Pancreas (tissue), 10 donors: ENCODE measurements at regions not wholly inside any gene's neighbourhood (a gene's known extent, or its start where the extent isn't known, plus 50 kb on each side); places are given as distances from the start of the nearest gene placed in this dataset.

Source experiments
- ATAC-seq, 4 donors: fragments of 200-7000 bp; cut with Tn5 transposase; one replicate each; pipeline versions ENCODE4 v1.8.0 to v1.9.1; 2020; ENCODE audit warnings: mild to moderate bottlenecking in 4 of 4, moderate library complexity in 4 of 4
- DNase-seq, 6 donors: peaks; one replicate each; pipeline ENCODE4 v3.0.0-alpha.2; 2020
- FAIRE-seq: peaks from 2 replicates; lab custom pipeline; 2012; peaks lifted over from hg19 to GRCh38; lab: Jason Lieb, UNC
- H3K27ac ChIP-seq, 4 donors: fragments of 200-600 bp; sonication (generic); 1 replicate in 3 of 4; 2 replicates in 1 of 4; pipeline versions ENCODE4 v1.5.0 to v1.8.0; 2020
- H3K27me3 ChIP-seq, 4 donors: fragments of 200-600 bp; one replicate each; pipeline ENCODE4 v1.8.0; 2021
- H3K36me3 ChIP-seq, 3 donors: fragments of 200-600 bp; sonication (generic) in 1 of 3; one replicate each; pipeline versions ENCODE4 v1.5.0 to v1.8.0; 2020 to 2021
- H3K4me1 ChIP-seq, 3 donors: fragments of 200-600 bp; one replicate each; pipeline ENCODE4 v1.8.0; 2021
- H3K4me3 ChIP-seq, 4 donors: fragments of 200-600 bp; sonication (generic) in 2 of 4; one replicate each; pipeline versions ENCODE4 v1.5.0 to v1.8.0; 2020 to 2021
- H3K9me3 ChIP-seq, 4 donors: fragments of 200-600 bp; one replicate each; pipeline ENCODE4 v1.8.0; 2021
- CTCF ChIP-seq, 4 donors: fragments of 200-600 bp; sonication (generic) in 3 of 4; IDR thresholded peaks; one replicate each; pipeline versions ENCODE4 v1.5.0 to v1.8.0; 2021; ENCODE audit warnings: antibody characterized with exemption in 4 of 4
- WGBS, 2 donors: extraction: QIAGEN DNeasy Blood & Tissue Kit; methylation state at CpG; one replicate each; pipeline ENCODE4 v1.1.7; 2013; 5-methylcytosine and 5-hydroxymethylcytosine counted together
- intact Hi-C, 3 donors: fragments of 100-400 bp; cut with DNase I; formaldehyde crosslinking; loops; one replicate each; pipeline versions ENCODE4 v1.11.1 to v1.14.2; 2022
- donor health status: healthy with polysubstance abuse.
- donor health status: DM: no; HTN: no; CAD: no; lungs with moderate emphysema.
- donor health status: DM: no; HTN: no; CAD: no.
- donor health status: control.
- donor health status: control.
- donor health status: Bipolar disorder and iron deficiency.
- donor health status: DM: yes; HTN: yes; CAD: no.
- donor health status: DM: no; HTN: no; CAD: no.
- donor health status: DM: no; HTN: no; CAD: no.
- donor health status: DM: yes; HTN: yes; CAD: no.

GRCh38 chr21:27045281-27045985, 78.5 kb upstream of the ADAMTS5 start:
- FAIRE-seq, result no peak
- intact Hi-C loops, result no loop called here
- no peaks in the 10 kb centered on the region for H3K27me3 ChIP-seq
- H3K9me3 ChIP-seq, result no peaks in the 10 kb centered on the region
- no peak for TF ChIP-seq CTCF (IDR thresholded peaks at IDR 0.05)
- H3K4me3 ChIP-seq, result no peak overlapping the region
- H3K27ac ChIP-seq, result no peak overlapping the region
- no peak for ATAC-seq
- no peaks in the 10 kb centered on the region for H3K36me3 ChIP-seq
- no peak for DNase-seq
- H3K4me1 ChIP-seq, result no peaks in the 10 kb centered on the region
- WGBS, 2 donors, result 84 to 92% methylated on average over 3 of the region's 3 CpGs

- intact Hi-C loops, result no loop called here
Measured at GRCh38 chr21:27043377-27043776, 76.5 kb upstream of the ADAMTS5 start.

GRCh38 chr21:27040738-27041469, 74.0 kb upstream of the ADAMTS5 start:
- TF ChIP-seq CTCF (IDR thresholded peaks at IDR 0.05), result no peak
- Histone ChIP-seq H3K27me3 (no peaks in the 10 kb centered on the region), H3K9me3 (no peaks in the 10 kb centered on the region), H3K36me3 (no peaks in the 10 kb centered on the region), H3K4me1 (no peaks in the 10 kb centered on the region), H3K4me3 (no peak overlapping the region), H3K27ac (no peak overlapping the region)
- ATAC-seq, result no peak
- no peak for FAIRE-seq
- no peak for DNase-seq
- intact Hi-C loops, result no loop called here
- WGBS, 2 donors, result 76 to 81% methylated on average over 2 of the region's 2 CpGs

More at GRCh38 chr21:27043377-27043776, 76.5 kb upstream of the ADAMTS5 start:
- WGBS, 2 donors, result 80 to 90% methylated on average over 1 of the region's 1 CpG
- H3K9me3 ChIP-seq, result no peaks in the 10 kb centered on the region
- H3K4me1 ChIP-seq, result no peaks in the 10 kb centered on the region
- no peak overlapping the region for H3K27ac ChIP-seq
- no peaks in the 10 kb centered on the region for H3K36me3 ChIP-seq
- no peak for ATAC-seq
- no peak overlapping the region for H3K4me3 ChIP-seq
- H3K27me3 ChIP-seq, result no peaks in the 10 kb centered on the region
- FAIRE-seq, result no peak
- DNase-seq, result no peak
- no peak for TF ChIP-seq CTCF (IDR thresholded peaks at IDR 0.05)

- no peaks in the 10 kb centered on the region for H3K4me1 ChIP-seq
- H3K27ac ChIP-seq, result no peak overlapping the region
- H3K9me3 ChIP-seq, result no peaks in the 10 kb centered on the region
- FAIRE-seq (no peak), ATAC-seq (no peak), DNase-seq (no peak)
- no peak overlapping the region for H3K4me3 ChIP-seq
- no peak for TF ChIP-seq CTCF (IDR thresholded peaks at IDR 0.05)
- 82 to 95% methylated on average over 3 of the region's 3 CpGs for WGBS, 2 donors
- no peaks in the 10 kb centered on the region for H3K27me3 ChIP-seq
- H3K36me3 ChIP-seq, result no peaks in the 10 kb centered on the region
- intact Hi-C loops, result no loop called here
Measured at GRCh38 chr21:27036736-27037301, 69.9 kb upstream of the ADAMTS5 start.
